Activated CD4-positive, alpha-beta T cell treated with anti-CD3 and anti-CD28 coated beads, Interleukin-2, amount 50 U/mL, for 16 hours (primary cell): ENCODE measurements at regions not wholly inside any gene's neighbourhood (a gene's known extent, or its start where the extent isn't known, plus 50 kb on each side); places are given as distances from the start of the nearest gene placed in this dataset.
"Not testable (repeated sequence)": the region's sequence is repeated elsewhere in the genome, so short reads cannot be mapped to it uniquely, and the experiment has no call there.

ENCODE experiments used
- DNase-seq: peaks from one replicate; pipeline ENCODE4 v3.0.0-alpha.2; 2020

DNA sequence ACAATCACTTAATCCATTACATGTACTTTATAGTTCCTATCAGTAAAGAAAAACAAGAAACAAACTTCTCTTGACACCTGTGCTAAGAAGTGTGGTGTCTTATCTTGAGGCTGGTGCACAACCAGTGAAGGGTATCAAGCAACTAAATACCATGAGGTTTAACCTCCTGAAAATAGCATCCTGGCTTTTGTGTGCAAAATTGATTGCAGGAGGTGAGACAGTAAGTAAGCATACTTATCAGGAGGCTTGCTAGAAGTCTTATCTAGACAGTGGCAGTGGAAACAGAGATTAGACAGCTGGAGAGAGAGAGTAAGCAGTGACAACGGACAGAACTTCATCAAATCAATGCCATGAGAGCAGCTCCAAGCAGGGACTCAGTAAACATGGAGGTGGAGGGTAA, 730.3 kb downstream of the DNAH5 start:
- DNase-seq = no peak

DNA sequence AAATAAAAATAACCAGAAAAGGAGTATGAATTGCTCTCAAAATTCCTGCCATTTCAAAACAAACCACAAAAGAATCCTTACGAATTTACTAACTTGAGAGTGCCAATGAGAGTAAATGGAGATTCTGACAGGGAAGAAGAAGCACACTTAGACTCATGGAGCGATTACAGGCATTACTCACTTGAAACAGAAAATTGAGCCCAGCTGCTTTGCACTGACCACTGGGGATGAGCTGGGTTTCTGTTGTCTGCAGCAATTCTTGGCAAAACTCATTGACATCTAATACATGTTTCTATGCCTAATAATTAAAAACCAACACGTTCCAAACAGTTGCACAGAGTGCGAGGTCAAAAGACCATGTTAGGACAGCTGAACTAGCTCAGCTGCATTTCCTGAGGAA, 731.6 kb downstream of the DNAH5 start:
- no peak for DNase-seq

DNA sequence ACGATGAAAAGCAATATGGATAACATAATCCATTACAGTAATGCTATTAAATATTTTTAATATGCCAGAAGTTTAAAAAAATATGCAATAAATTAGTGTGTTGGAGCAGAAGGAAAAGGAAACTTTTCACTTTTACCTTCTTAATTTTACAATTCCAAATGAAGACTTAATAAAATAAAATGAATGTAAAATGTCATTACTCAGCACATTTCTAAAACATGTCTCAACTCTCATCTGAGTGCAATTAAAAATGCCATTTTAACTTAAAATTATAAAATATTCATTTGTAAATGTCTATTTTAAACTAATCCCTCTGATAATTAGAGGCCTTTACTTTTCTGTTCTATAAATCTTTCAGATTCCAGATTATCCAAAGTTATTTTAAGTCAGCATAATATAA, 733.4 kb downstream of the DNAH5 start:
- DNase-seq = no peak

DNA sequence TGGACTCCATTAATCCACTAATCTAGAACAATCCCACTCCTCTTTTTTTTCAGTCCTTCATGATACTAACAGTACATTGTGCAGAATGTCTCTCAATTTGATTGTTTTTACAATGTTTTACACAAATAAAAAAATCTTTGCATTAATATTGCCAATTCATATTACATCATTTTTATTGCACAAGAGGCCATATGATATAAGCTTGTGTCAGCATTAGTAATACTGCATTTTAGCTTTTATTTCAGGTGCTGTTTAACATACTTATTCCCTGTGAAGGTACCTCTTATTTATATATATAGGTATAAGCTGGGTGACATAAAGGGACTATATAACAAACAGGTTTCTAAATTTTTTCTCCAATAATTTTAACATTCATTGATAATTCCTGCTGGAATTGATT, 737.4 kb downstream of the DNAH5 start:
- DNase-seq = no peak

DNA sequence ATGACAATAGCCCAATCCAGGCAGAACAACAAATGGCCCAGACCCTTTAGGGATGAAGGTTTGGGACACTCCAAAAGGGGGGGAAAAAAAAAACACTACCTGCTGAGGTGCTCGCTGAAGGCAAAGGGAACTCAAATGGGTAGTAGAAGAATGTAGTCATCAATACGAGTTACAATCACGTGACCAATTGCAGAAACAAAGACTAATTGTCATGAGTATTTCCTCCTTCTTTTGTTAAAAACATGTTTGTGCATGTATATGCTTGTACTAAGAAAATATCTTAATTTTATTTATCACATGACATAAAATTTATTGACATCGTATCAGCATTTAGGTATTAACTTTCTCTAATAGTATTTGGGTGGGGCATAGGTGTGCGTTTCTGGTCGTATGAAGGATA, 743.5 kb downstream of the DNAH5 start:
- no peak for DNase-seq

DNA sequence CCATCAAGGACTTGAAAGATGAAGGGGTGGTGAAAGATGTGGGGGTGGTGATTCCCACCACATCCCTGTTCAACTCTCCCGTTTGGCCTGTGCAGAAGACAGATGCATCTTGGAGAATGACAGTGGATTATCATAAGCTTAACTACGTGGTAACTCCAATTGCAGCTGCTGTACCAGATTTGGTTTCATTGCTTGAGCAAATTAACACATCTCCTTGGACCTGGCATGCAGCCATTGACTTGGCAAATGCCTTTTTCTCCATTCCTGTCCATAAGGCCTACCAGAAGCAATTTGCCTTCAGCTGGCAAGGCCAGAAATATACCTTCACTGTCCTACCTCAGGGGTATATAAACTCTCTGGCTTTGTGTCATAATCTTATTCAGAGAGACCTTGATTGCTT, 746.3 kb downstream of the DNAH5 start:
- DNase-seq = not testable (repeated sequence)

DNA sequence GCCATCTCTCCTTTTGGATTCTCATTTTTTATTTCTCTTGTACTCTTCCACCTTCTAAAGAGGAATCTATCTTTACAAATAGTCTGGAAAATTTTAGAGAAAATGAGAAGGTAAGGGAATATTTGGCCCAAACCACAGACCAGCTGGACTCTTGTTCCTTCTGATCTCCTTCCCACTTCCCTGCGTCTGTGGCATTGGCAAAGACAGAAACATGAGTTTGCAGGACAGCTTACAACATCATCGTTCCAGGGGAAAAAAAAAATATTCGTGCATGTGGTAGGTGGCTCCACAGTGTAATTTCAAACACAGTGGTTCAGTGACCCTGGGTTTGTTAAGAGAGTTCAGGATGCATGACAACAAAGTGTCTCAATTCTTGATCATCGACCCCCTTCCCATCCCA, 755.0 kb downstream of the DNAH5 start:
- DNase-seq = no peak

DNA sequence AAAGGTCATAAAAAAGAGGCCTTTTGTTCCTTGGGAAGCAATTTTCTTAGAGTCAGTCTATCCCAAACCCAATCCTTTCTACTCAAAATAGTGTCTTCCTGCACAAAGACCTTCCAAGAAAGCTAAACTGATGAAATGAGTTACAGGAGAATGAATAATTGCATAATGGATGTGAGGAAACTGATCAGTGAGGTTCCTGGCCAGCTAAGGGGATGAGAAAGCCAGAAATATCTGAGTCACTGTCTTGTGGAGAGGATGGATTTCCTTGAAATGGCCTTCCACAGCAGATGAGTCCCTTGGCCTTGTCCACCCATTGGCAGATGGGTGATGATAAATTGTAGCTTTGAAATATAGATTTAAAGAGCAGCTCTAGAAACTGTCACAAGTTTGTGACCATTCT, 756.1 kb downstream of the DNAH5 start:
- no peak for DNase-seq

DNA sequence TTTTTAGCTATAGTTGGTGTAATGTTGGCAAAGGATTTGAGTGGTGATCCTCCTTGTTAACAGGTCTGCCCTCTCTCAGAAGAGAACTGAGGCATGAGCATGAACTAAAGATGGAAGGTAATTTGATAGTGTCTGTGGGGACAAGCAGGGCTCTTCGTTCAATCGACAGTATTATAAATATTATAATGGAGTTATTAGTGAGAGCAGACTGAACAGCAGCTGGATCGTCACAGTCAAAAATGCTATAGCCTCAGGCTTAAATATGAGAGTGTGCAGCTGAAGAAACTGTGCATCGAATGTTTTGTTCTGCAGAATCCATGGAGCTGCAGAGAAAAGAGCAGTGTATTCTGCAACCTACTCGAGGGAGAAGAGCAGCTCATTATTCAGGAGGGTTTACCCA, 757.3 kb downstream of the DNAH5 start:
- no peak for DNase-seq

DNA sequence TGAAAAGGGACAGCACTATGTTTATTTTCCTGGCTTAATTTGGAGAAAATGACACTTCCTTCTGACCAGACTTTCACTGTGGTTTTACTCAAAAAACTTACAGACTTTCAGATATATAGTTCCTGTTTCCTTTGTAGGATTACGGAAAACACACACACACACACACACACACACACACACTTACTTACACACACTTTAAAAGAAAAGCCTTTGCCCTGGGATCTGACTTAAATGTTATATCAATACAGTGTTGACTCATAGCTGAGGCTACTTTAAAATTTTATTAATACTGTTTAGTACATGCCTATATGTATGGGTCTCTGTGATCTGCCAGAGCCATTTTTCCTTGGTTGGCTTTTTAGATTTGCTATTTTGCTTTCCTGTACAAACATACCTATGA, 758.3 kb downstream of the DNAH5 start:
- no peak for DNase-seq

DNA sequence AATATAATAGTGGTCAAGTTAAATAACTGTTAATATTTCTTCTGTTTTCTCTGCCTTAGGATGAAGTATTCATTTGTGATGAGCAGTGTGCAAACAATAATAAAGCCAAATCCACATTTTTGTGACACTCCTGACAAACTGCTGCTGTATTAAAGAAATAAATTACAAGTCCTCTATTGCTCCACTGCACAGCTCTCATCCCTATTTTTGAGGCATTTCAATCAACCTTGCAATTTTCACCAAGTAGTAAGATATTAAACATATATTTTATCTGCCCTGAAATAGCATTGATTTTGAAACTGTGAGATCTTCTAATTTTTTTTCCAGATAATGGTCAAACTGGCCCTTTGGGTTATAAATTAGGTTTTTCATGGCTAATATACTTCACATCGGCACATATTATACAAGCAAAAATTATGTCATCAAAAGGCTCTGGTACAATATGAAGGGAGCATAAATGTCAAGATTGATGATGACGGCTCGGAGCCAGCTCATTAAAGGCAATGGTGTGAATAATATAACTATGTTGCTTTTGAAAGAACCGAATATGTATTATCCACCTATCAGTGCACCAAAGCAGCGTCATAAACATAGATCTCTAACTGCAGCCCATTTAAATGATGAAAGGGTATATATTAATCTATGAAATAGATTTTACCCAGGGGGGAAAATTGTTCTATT, 764.9 kb downstream of the DNAH5 start:
- no peak for DNase-seq

DNA sequence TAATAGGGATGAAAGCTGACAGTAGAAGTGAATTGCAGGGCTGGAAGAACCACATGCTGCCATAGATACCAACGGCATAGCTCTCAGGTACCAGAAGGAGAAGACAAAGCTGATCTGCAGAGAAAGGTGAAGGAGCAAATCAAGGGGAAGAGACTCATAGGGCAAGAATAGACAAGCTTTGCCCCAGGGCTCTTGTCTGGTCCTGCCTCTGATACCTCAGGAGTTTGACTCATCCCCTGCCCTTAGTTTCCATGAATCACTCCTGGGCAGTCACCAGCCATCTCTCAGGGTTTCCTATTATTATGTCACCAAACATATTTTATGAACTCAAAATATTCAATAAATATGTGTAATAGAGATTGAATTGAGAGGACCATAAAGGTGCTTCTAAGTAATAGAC, 800.9 kb downstream of the DNAH5 start:
- DNase-seq = no peak

DNA sequence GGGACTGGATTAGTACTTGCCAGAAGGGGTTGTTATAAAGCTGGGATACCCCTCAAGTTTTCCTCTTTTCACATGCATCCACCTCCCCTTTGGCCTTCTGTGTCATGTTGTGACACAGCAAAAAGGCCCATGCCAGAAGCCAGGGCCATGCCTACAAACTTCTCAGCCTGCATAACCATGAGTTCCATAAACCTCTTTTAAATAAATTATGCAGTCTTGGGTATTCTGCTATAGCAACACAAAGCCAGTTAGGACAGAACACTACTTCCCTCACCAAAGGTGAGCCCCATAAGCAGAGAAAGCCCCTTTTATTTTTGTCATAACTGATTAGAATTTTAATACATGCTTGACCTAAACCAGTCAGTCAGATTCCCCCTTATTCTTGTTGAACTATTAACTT, 801.3 kb downstream of the DNAH5 start:
- DNase-seq = no peak

DNA sequence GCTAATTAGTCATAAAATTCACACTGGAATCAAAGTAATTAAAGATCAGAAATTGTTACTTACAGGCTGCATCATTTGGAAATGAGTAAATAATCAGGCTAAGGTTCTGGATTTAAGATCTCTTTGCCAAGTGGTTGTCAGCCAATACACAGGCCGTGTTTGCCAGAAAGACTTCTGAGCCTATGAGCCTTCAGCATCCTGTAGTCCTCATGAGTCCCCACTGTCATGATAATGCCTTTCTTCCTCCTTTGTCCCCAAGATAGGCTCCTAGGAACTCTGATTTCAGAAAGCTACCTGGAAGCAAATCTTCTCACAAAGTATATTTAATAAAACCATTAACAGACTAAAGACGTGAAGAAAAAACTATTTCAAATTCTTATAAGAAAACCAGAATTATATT, 810.5 kb downstream of the DNAH5 start:
- DNase-seq = no peak

DNA sequence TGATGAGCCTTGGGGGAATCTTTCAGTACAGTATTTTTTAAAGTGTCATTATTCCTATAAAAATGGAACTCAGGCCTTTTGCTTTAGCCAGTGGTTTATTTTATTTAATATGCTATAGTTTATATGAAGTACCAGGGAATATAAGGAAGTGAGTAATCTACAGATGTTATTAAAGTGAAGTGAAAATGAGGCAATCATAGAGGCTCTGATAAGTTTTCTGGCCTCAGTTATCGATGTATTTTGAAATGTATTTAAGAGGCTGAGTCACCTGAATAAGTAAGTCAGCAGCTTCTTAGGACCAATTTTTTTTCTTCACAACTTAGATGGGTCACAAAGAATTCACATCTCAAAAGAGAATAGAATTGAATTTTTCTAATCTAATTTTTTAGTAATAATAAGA, 829.0 kb downstream of the DNAH5 start:
- no peak for DNase-seq

DNA sequence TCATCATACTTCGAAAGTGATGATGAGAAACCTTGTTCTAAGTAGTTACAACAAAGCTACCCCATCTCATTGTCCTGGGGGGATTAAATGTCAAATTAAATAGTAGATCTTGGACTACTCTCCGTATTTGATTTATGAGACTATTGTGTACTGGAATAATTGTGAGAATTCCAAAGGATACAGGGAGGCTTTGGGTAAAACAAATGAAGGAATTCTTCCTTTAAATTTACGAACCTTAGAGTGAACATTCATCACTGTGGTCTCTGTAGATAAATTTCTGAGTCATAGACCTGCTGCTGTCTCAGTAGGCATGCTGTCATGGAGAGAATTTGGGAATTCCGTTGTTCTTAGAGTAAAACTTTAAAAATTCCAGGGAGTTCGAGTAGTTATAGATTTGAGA, 836.2 kb downstream of the DNAH5 start:
- no peak for DNase-seq

DNA sequence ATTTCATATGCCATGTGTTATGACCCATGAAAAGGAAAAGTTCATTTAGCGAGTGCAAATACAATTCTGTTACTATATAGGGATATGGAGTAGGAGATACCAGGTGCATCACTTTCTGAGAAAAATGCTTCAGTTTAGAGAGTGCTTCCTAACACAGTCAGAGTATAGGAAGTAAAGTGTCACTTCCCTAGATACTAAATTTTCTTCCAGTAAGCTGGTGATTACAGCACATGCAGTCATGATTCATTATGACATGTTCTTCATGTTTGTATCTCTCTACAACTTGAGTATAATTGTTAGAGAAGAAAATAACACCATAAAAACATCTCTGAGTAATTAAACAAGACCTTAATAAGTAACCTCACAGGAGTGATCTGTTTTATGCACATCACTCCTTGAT, 837.0 kb downstream of the DNAH5 start:
- no peak for DNase-seq

DNA sequence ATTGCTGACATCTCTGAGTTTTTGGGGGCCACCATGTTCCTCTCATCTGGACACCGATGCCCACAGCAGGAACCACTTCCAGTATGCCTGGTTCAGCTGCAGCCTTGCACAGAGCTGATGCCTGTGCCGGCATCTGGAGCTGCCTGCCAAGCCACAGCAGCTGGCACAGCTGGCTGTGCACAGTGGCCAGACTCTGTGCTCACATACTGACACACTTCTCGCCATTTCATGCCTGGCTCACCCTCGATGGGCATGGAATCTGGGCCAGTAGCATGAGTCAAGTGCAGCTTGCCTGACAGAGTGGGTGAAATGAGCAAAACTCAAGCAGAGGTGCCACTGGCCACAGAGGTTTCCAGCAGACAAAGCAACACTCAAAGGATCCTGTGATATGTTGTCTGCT, 863.4 kb downstream of the DNAH5 start:
- DNase-seq = no peak

DNA sequence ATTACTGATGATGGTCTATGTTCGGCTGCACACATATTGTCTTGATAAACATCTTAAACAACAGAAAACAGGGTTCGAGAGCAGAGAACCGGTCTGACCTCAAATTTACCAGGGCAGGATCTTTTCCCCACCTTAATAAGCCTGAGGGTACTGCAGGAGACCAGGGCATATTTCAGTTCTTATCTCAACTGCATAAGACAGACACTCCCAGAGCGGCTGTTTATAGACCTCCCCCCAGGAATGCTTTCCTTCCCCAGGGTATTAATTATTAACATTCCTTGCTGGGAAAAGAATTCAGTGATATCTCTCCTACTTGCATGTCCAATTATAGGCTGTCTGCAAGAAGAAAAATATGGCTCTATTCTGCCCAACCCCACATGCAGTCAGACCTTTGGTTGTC, 871.6 kb downstream of the DNAH5 start:
- not testable (repeated sequence) for DNase-seq

DNA sequence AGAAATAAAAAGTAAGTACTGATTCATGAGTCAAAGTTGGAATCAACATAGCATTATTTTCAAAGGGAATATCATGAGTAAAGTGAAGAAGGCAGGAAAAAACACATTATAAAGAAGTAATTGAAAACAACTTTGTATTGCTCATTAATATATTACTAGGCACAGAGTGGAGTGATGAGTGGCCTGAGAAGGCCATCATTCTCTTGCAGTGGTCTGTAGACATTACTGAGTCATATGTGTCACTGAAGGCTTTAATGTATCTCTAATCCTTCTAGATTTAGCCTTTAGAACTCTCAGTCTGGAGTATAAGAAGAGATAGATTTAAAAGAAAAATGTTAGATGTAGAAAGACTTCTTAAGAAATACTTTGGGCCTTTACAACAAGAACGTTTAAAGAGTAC, 881.4 kb downstream of the DNAH5 start:
- DNase-seq = no peak

DNA sequence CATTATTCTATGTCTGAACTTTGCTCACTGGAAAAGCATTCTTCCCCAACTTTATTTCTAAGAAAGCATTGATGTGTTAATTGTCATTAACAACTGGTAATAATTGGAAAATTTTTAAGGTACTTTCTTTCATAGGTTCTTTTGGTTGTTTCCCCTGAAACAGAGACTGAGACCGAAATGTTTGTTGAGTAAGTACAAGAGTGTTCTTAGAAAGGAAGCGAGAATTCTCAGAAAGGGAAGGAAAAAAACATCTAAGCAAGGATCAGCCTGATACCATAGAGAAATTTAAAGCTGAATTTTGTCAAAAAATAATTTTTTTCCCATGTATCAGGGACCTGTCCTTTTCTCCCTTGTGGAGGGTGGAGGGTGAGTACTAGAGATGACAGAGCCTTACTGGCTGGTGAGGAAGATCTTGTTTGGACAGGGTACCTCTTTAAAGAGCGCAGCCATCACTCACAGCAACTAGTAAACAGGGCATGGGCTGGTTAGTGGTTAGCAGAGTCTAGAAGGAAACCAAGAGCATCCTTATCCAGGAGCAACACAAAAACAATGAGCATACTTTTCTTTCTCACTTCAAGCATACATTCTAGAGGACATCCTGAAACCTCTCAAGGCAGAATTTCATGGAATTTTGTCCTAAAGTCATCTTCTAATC, 898.5 kb downstream of the DNAH5 start:
- DNase-seq = no peak

DNA sequence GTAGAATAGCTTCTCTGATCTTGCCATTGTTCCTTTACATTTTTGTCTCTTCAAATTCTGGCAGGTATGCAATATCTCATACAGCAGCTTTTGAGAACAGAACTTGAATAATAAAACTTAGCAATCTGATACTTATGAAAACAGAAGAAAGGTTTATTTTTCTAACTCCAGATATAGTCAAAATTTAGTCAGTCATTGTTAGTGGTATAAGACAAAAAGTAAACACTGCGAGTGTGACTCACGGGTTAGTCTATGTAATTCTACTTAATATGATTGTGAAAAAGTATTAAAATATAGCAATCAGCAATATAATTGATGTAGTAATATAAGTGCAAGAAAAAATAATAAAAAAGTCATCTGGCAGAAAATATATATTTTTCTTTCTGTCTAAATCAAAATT, 910.4 kb downstream of the DNAH5 start:
- DNase-seq = no peak

DNA sequence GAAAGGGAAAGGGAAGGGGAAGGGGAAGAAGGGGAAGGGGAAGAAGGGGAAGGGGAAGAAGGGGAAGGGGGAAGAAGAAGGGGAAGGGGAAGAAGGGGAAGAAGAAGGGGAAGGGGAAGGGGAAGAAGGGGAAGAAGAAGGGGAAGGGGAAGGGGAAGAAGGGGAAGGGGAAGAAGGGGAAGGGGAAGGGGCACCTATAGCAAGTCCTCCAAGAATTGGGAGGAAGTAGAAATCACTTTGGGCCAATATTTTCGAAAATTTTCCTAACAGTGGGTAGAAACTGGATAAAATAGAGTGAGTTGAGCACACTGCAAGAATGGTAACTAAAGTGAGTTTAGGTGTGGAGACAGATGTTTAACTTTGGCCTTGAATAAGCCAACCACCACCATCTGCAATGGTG, 915.3 kb downstream of the DNAH5 start:
- no peak for DNase-seq

DNA sequence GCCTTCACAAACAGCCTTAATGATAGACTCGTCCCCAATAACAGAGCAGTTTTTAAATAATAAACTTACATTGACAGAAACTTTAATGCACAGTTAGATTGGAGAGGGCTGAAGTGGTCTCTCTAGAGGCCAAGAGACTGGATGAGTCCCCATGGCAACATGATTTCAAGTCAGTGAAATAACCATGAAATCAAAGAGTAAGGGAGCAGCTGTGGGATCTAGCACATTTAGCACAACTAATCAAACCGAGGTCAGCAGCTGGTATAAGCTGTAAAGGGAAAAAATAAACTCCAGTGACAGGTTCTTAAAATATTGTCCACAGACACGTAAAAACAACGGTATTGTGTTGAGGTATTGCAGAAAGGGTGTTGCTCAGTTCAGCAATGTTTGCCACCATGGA, 916.6 kb downstream of the DNAH5 start:
- no peak for DNase-seq

DNA sequence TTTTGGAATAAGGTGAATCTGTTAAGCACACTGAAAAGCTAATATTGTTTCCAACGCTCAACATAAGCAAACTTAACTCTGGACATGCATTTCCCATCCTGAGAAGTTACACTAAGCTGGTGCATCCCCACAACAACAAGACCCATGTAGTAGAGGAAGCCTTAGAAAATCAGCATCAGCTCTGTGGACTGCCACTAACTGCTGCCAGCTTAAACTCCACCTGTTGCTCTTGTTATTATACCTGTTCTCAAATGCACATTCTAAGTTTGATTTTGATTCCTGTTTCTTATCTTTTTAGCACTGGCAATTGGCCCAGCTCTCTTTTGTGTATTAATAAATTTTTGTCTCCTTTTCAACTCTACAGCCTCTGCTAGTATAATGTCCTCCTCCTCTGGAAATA, 924.8 kb downstream of the DNAH5 start:
- no peak for DNase-seq
